ENCODE measurements at regions not wholly inside any gene's neighbourhood (a gene's known extent, or its start where the extent isn't known, plus 50 kb on each side); places are given as distances from the start of the nearest gene placed in this dataset.
"Not testable (repeated sequence)": the region's sequence is repeated elsewhere in the genome, so short reads cannot be mapped to it uniquely, and the experiment has no call there.

GRCh38 chrY:8041238-8041637 lies 1129.7 kb upstream of the AMELY start:
- no peaks in the 10 kb centered on the region for H3K9me3 Mint-ChIP-seq
- H3K4me1 Mint-ChIP-seq, result no peaks in the 10 kb centered on the region
- DNase-seq (ENCODE audit: low spot score in 2 of 2) (no peak), ATAC-seq (replicated peaks; ENCODE audit: extremely low read depth, poor library complexity, severe bottlenecking) (no peak)
- H3K36me3 Mint-ChIP-seq (ENCODE audit: insufficient read depth), result no peaks in the 10 kb centered on the region
- no peak overlapping the region for H3K27ac Mint-ChIP-seq (ENCODE audit: low read depth)
- H3K27me3 Mint-ChIP-seq, result no peaks in the 10 kb centered on the region
- no peak overlapping the region for H3K4me3 Mint-ChIP-seq

GRCh38 chrY:8036563-8036962 lies 1125.0 kb upstream of the AMELY start:
- H3K4me1 Mint-ChIP-seq, result no peaks in the 10 kb centered on the region
- ATAC-seq (replicated peaks; ENCODE audit: extremely low read depth, poor library complexity, severe bottlenecking) (no peak), DNase-seq (ENCODE audit: low spot score in 2 of 2) (no peak)
- H3K4me3 Mint-ChIP-seq, result no peak overlapping the region
- peaks cover 2% of the 10 kb centered on the region for H3K36me3 Mint-ChIP-seq (ENCODE audit: insufficient read depth)
- no peaks in the 10 kb centered on the region for H3K27me3 Mint-ChIP-seq
- no peaks in the 10 kb centered on the region for H3K9me3 Mint-ChIP-seq
- no peak overlapping the region for H3K27ac Mint-ChIP-seq (ENCODE audit: low read depth)

- Mint-ChIP-seq H3K27ac (ENCODE audit: low read depth) (no peak overlapping the region), H3K4me3 (no peak overlapping the region), H3K27me3 (no peaks in the 10 kb centered on the region), H3K36me3 (ENCODE audit: insufficient read depth) (peaks cover 2% of the 10 kb centered on the region), H3K9me3 (no peaks in the 10 kb centered on the region), H3K4me1 (no peaks in the 10 kb centered on the region)
- DNase-seq (ENCODE audit: low spot score in 2 of 2), result no peak
- ATAC-seq (replicated peaks; ENCODE audit: extremely low read depth, poor library complexity, severe bottlenecking), result no peak
These were observed 1124.1 kb upstream of the AMELY start for GRCh38 chrY:8035653-8036052.

- DNase-seq (ENCODE audit: low spot score in 2 of 2) (no peak), ATAC-seq (replicated peaks; ENCODE audit: extremely low read depth, poor library complexity, severe bottlenecking) (no peak)
- no peak overlapping the region for H3K4me3 Mint-ChIP-seq
- peaks cover 6% of the 10 kb centered on the region for H3K27me3 Mint-ChIP-seq
- H3K9me3 Mint-ChIP-seq, result no peaks in the 10 kb centered on the region
- H3K27ac Mint-ChIP-seq (ENCODE audit: low read depth), result no peak overlapping the region
- no peaks in the 10 kb centered on the region for H3K4me1 Mint-ChIP-seq
- peaks cover 2% of the 10 kb centered on the region for H3K36me3 Mint-ChIP-seq (ENCODE audit: insufficient read depth)
These were observed 1123.1 kb upstream of the AMELY start for GRCh38 chrY:8034673-8035072.

GRCh38 chrY:8033200-8033599 lies 1121.6 kb upstream of the AMELY start:
- no peak for ATAC-seq (replicated peaks; ENCODE audit: extremely low read depth, poor library complexity, severe bottlenecking)
- Mint-ChIP-seq H3K4me1 (no peaks in the 10 kb centered on the region), H3K27me3 (peaks cover 10% of the 10 kb centered on the region), H3K27ac (ENCODE audit: low read depth) (no peak overlapping the region), H3K4me3 (no peak overlapping the region), H3K9me3 (no peaks in the 10 kb centered on the region), H3K36me3 (ENCODE audit: insufficient read depth) (peaks cover 2% of the 10 kb centered on the region)
- no peak for DNase-seq (ENCODE audit: low spot score in 2 of 2)

- H3K27ac Mint-ChIP-seq (ENCODE audit: low read depth), result no peak overlapping the region
- no peak for ATAC-seq (replicated peaks; ENCODE audit: extremely low read depth, poor library complexity, severe bottlenecking)
These were observed 1109.0 kb upstream of the AMELY start for GRCh38 chrY:8020540-8020939.

GRCh38 chrY:8011515-8011914 lies 1100.0 kb upstream of the AMELY start:
- no peak for ATAC-seq (replicated peaks; ENCODE audit: extremely low read depth, poor library complexity, severe bottlenecking)
- no peak overlapping the region for H3K27ac Mint-ChIP-seq (ENCODE audit: low read depth)

More at GRCh38 chrY:8020540-8020939, 1109.0 kb upstream of the AMELY start:
- no peak overlapping the region for H3K4me3 Mint-ChIP-seq
- H3K4me1 Mint-ChIP-seq, result no peaks in the 10 kb centered on the region
- no peaks in the 10 kb centered on the region for H3K27me3 Mint-ChIP-seq
- no peak for DNase-seq (ENCODE audit: low spot score in 2 of 2)
- H3K36me3 Mint-ChIP-seq (ENCODE audit: insufficient read depth), result no peaks in the 10 kb centered on the region
- H3K9me3 Mint-ChIP-seq, result no peaks in the 10 kb centered on the region

GRCh38 chrY:8004196-8004595 lies 1092.6 kb upstream of the AMELY start:
- Mint-ChIP-seq H3K4me1 (no peaks in the 10 kb centered on the region), H3K36me3 (ENCODE audit: insufficient read depth) (no peaks in the 10 kb centered on the region), H3K27ac (ENCODE audit: low read depth) (no peak overlapping the region), H3K4me3 (no peak overlapping the region), H3K27me3 (no peaks in the 10 kb centered on the region), H3K9me3 (peaks cover 11% of the 10 kb centered on the region)
- DNase-seq (ENCODE audit: low spot score in 2 of 2) (no peak), ATAC-seq (replicated peaks; ENCODE audit: extremely low read depth, poor library complexity, severe bottlenecking) (no peak)

More at GRCh38 chrY:8011515-8011914, 1100.0 kb upstream of the AMELY start:
- no peak overlapping the region for H3K4me3 Mint-ChIP-seq
- no peak for DNase-seq (ENCODE audit: low spot score in 2 of 2)
- no peaks in the 10 kb centered on the region for H3K9me3 Mint-ChIP-seq
- H3K36me3 Mint-ChIP-seq (ENCODE audit: insufficient read depth), result no peaks in the 10 kb centered on the region
- H3K4me1 Mint-ChIP-seq, result no peaks in the 10 kb centered on the region
- H3K27me3 Mint-ChIP-seq, result no peaks in the 10 kb centered on the region

- DNase-seq (ENCODE audit: low spot score in 2 of 2) (no peak), ATAC-seq (replicated peaks; ENCODE audit: extremely low read depth, poor library complexity, severe bottlenecking) (no peak)
- Mint-ChIP-seq H3K4me1 (no peaks in the 10 kb centered on the region), H3K27ac (ENCODE audit: low read depth) (no peak overlapping the region), H3K27me3 (no peaks in the 10 kb centered on the region), H3K9me3 (peaks cover 13% of the 10 kb centered on the region), H3K36me3 (ENCODE audit: insufficient read depth) (no peaks in the 10 kb centered on the region), H3K4me3 (no peak overlapping the region)
These were observed 1085.2 kb upstream of the AMELY start for GRCh38 chrY:7996726-7997125.

- not testable (repeated sequence) for H3K4me1 Mint-ChIP-seq; ATAC-seq (replicated peaks; ENCODE audit: extremely low read depth, poor library complexity, severe bottlenecking); H3K9me3 Mint-ChIP-seq; DNase-seq (ENCODE audit: low spot score in 2 of 2); H3K4me3 Mint-ChIP-seq; H3K27ac Mint-ChIP-seq (ENCODE audit: low read depth); H3K36me3 Mint-ChIP-seq (ENCODE audit: insufficient read depth); H3K27me3 Mint-ChIP-seq
These were observed 1083.2 kb upstream of the AMELY start for GRCh38 chrY:7994781-7995180.

GRCh38 chrY:7979770-7980169 lies 1068.2 kb upstream of the AMELY start:
- Mint-ChIP-seq H3K27me3 (no peaks in the 10 kb centered on the region), H3K4me3 (no peak overlapping the region), H3K4me1 (no peaks in the 10 kb centered on the region), H3K36me3 (ENCODE audit: insufficient read depth) (no peaks in the 10 kb centered on the region), H3K9me3 (no peaks in the 10 kb centered on the region), H3K27ac (ENCODE audit: low read depth) (no peak overlapping the region)
- ATAC-seq (replicated peaks; ENCODE audit: extremely low read depth, poor library complexity, severe bottlenecking), result no peak
- DNase-seq (ENCODE audit: low spot score in 2 of 2), result no peak

GRCh38 chrY:7977301-7977700 lies 1065.7 kb upstream of the AMELY start:
- H3K4me1 Mint-ChIP-seq, result no peaks in the 10 kb centered on the region
- H3K36me3 Mint-ChIP-seq (ENCODE audit: insufficient read depth), result no peaks in the 10 kb centered on the region
- no peak for ATAC-seq (replicated peaks; ENCODE audit: extremely low read depth, poor library complexity, severe bottlenecking)
- DNase-seq (ENCODE audit: low spot score in 2 of 2), result no peak
- no peak overlapping the region for H3K4me3 Mint-ChIP-seq
- no peaks in the 10 kb centered on the region for H3K9me3 Mint-ChIP-seq
- no peak overlapping the region for H3K27ac Mint-ChIP-seq (ENCODE audit: low read depth)
- H3K27me3 Mint-ChIP-seq, result no peaks in the 10 kb centered on the region

GRCh38 chrY:7968293-7968692 lies 1056.7 kb upstream of the AMELY start:
- H3K4me3 Mint-ChIP-seq, result no peak overlapping the region
- H3K4me1 Mint-ChIP-seq, result no peaks in the 10 kb centered on the region
- H3K9me3 Mint-ChIP-seq, result no peaks in the 10 kb centered on the region
- no peak overlapping the region for H3K27ac Mint-ChIP-seq (ENCODE audit: low read depth)
- ATAC-seq (replicated peaks; ENCODE audit: extremely low read depth, poor library complexity, severe bottlenecking) (no peak), DNase-seq (ENCODE audit: low spot score in 2 of 2) (no peak)
- H3K36me3 Mint-ChIP-seq (ENCODE audit: insufficient read depth), result no peaks in the 10 kb centered on the region
- H3K27me3 Mint-ChIP-seq, result no peaks in the 10 kb centered on the region

- H3K27me3 Mint-ChIP-seq, result no peaks in the 10 kb centered on the region
- H3K4me1 Mint-ChIP-seq, result no peaks in the 10 kb centered on the region
- H3K27ac Mint-ChIP-seq (ENCODE audit: low read depth), result no peak overlapping the region
- no peak for ATAC-seq (replicated peaks; ENCODE audit: extremely low read depth, poor library complexity, severe bottlenecking)
- no peak for DNase-seq (ENCODE audit: low spot score in 2 of 2)
- H3K36me3 Mint-ChIP-seq (ENCODE audit: insufficient read depth), result no peaks in the 10 kb centered on the region
- H3K9me3 Mint-ChIP-seq, result no peaks in the 10 kb centered on the region
- H3K4me3 Mint-ChIP-seq, result no peak overlapping the region
These were observed 1055.4 kb upstream of the AMELY start for GRCh38 chrY:7966916-7967315.
